ENCODE measurements at regions not wholly inside any gene's neighbourhood (a gene's known extent, or its start where the extent isn't known, plus 50 kb on each side); places are given as distances from the start of the nearest gene placed in this dataset.
A peak's percentile ranks its signal among the peaks of the same experiment; 100 is the strongest.

DNA sequence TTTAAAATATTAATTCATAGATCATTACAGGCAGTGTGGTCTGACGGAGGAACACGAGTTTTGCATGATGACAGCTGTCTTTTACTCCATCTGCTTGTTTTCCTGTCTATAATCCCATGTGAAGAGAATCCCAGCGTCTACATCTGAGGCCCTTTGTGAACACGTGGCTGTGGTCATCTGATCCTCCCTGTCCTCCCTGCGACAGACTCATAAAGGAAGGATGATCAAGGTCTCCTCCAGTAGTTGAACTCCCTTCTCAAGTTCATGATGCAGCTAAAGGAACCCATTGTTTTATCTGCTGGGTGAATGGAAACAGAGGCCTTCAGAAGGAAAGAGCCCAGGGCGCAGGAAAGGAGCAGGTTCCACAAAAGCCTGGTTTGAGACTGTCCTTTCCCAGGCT, 435.8 kb upstream of the JARID2 start:
- DNase-seq (ENCODE audit: low read depth), result no peak

DNA sequence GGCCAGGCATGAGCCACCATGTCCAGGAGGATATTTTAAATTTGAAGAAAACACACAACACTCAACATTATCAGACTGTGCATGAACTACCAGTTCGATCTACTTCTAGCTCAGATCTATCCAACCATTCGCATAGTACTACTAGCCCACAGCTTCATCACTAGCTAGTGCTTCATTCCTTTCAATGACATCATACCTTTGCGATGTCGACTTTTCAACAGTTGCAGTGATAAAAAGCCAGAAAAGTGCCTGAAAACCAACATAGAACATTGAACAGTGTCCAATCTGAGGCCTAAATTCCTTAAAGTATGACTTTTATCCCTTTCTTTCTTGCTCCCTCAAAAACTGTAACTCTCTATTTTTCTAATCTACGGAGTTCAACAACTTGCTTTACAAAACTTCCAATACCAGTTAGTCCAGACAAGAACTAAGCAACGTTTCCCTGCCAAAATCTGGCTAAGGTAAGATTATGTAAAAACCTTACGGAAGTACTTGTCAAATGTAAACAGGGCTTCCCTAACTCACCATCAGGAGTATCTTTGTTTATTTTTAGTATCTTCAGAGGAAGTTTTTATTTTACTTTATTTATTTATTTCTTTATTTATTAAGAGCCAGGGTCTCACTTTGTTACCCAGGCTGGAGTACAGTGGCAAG, 434.0 kb upstream of the JARID2 start:
- DNase-seq (ENCODE audit: low read depth), result peak; percentile 56

DNA sequence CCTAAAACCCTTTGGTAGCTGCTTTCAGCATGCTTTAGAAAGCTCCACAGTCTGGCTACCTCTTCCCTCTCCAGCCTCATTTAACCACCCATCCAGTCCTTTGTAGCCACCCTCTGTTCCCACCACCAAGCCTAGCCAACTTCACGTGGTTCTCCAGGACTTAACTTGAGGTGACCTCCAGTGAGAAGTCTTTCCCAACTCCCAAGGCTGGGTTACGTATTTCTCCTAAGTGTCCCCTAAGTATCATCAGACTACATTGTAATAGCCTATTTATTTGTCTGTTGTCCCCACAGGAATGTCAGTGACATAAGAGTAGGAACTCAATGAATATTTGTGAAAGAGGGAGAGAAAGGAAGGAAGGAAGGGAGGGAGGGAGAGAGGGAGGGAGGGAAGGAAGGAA, 431.9 kb upstream of the JARID2 start:
- DNase-seq (ENCODE audit: low read depth), result peak; percentile 41

DNA sequence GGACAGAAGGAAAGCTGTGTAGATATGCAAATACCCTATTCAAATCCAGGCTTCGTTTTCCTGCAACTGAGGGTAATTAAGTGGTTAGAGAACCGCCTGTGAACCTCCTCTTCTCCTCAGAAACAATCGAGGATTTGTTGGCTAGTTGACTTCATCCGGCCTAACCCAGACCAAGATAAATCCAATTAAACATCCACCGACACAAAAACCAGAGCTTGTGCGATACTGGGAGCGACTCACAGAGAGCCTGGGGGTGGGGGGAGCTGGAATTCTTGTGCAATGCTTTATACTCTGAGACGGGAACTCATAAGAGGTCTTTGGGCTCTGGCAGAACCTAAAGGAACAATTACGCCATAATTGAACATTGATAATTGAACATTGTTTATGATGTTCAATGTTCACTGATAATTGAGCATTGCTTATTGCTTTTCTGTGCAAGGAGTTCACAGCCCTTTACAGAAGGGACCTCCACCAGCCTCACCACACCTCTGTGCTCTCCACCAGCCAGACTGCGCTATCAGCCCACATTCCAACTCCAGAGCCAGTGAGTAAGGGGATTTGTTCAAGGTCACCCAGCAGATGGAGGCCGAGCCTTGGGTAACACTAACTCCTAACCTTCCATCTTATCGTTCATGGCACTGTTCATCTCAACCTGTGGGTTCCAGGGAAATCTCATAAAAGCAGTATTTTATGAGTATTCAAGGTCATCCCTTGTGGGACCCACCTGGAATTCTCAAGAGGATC, 429.6 kb upstream of the JARID2 start:
- DNase-seq (ENCODE audit: low read depth), result no peak

- no peak for DNase-seq (ENCODE audit: low read depth)
Measured at GRCh38 chr6:14817074-14817473, 428.8 kb upstream of the JARID2 start.

GRCh38 chr6:14818422-14818884, 427.4 kb upstream of the JARID2 start:
- no peak for DNase-seq (ENCODE audit: low read depth)

DNA sequence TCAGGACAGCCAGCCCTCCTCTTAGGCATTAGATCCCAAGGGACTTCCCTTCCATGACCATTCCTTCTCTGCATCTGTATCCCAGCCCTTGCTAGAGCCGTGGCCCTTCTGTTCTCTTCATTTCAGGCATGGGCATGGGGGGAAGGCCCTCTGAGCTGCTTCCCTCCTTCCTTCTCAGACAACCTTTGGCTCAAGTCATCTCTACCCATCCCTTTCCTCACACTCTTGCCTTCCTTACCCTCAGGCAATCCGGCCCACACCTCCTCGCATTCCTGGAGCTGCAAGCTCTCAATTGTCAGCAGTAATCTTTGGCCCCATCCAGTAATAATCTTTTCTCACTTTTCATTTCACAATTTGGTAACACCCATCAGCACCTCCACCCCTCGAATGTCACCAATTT, 426.9 kb upstream of the JARID2 start:
- no peak for DNase-seq (ENCODE audit: low read depth)

DNA sequence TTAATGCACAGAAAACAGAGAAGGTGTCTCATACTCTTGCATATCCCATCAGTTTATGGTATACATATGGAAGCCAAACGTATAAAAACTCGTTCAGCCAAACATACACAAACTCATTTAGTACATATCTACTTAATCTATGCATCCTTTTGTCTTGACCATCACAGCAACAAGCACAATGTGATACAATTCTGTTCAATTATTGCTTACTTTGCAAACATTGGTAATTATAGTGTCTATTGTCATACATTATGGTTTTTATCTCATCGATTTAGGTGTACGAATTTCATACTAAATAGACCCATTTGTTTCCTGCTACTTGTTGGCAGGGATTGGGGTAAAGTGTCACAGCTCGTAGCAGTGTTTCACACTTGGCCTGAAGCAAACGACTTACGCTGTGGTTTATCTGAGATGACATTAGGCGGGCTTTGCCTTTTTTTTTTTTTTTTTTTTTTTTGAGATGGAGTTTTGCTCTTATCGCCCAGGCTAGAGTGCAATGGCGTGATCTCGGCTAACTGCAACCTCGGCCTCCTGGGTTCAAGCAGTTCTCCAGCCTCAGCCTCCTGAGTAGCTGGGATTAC, 425.9 kb upstream of the JARID2 start:
- DNase-seq (ENCODE audit: low read depth), result no peak

DNA sequence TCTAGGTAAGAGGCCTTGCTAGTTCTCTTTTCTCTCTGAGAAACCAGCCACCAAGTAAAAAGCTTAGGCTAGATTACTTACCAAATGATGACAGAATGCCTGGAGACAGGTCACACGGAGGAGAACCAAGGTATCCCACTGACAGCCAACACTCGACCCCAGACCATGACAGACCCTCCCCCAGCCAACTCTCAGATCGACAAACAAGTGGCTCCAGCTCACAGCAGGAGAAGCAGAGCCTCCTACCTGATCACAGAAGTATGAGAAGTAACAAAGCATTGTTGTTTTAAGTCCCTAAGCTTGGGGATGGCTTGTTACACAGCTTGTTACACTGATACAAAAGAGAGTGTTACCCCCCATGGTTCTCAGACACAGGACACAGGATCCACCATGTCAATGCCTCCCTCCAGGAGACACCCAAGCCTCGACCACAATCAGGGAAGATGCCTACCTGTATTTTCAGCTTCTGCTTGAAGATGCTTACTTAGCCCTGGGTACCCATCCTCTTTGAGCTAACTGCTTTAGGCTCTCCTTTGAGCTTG, 423.8 kb upstream of the JARID2 start:
- DNase-seq (ENCODE audit: low read depth), result no peak

- DNase-seq (ENCODE audit: low read depth), result peak; percentile 81
Measured at GRCh38 chr6:14822679-14823078, 423.2 kb upstream of the JARID2 start.

DNA sequence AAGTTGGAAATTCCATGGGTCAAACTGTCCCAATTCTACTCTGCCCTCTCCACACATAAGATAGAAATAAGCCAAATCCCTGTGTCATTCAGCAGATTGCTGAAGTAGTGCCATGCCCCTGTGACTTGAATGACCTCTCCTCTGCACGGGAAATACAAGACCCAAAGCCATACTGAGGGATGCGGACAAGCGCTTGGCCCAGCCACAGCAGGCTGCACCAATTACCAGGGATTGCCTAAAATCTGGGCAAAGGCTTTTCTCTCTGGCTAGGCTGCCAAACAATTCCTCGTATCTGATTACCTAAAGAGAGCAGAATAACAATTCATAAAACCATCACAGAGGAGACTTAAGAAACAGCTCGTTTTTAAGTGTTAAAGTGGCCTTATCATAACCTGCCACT, 421.8 kb upstream of the JARID2 start:
- DNase-seq (ENCODE audit: low read depth), result no peak

- DNase-seq (ENCODE audit: low read depth), result no peak
Measured at GRCh38 chr6:14824484-14825275, 421.2 kb upstream of the JARID2 start.

GRCh38 chr6:14826456-14826855, 419.4 kb upstream of the JARID2 start:
- DNase-seq (ENCODE audit: low read depth), result no peak

- DNase-seq (ENCODE audit: low read depth), result no peak
Measured at GRCh38 chr6:14827354-14827753, 418.5 kb upstream of the JARID2 start.

- no peak for DNase-seq (ENCODE audit: low read depth)
Measured at GRCh38 chr6:14828201-14828611, 417.7 kb upstream of the JARID2 start.

DNA sequence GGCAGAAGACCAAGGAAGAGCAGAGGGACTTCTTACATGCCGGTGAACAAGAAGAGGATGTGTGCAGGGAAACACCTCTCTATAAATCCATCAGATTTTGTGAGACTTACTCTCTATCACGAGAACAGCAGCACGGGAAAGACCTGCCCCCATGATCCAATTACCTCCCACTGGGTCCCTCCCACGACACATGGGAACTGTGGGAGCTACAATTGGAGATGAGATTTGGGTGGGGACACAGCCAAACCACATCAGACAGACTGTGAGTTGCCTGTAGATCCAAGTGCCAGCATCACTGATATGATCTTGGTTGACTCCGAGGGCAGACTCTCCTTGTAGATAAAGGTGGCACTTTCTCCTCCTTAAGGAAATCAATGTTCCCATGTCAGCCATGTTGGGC, 414.8 kb upstream of the JARID2 start:
- no peak for DNase-seq (ENCODE audit: low read depth)

DNA sequence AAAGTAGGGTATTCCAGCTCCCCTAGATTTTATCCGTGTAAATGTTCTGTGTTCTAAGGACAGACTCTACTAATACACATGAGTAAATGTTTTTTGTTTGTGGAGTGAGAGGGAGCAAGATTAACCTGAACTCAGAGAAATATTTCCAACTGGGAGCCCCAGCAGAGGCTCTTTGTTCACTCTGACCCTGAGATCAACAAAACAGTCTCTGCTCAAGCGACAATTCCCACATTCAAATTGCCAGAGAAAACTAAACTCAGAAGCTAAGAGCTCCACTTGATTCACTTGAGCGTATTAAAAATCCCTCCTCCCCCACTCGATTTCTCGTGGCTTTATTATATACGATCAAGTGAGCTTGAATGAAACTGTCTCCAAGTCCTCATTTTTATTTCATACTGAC, 413.9 kb upstream of the JARID2 start:
- no peak for DNase-seq (ENCODE audit: low read depth)

- no peak for DNase-seq (ENCODE audit: low read depth)
Measured at GRCh38 chr6:14832427-14832826, 413.4 kb upstream of the JARID2 start.

DNA sequence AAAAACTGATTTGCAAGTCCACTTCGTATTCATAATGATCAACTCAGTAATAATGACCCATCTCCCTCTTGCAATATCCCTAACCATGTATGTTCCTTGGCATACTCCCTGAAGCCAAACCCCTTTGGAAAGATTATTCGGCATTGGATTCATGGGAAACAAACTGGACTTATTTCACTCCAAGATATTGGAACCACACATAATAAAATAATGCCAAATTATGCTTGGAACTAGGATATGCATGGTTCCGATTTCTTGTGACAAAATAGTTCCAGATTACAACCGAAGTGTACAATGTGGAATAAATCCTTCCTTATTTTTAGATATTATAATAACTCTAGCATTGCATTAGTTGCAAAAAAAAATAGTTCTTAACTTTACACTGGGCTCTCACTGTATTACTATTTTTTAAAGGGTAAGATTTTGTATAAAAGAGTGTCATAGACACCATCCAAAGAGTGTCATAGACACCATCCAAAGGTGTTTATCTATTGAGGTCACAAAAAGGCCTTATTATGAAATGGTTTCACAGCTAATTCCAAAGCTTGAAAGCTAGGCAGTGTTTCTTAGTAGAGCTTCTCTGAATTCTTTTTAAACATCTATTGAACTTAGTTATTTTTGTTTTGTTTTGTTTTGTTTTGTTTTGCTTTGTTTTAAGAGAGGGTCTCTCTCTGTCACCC, 410.9 kb upstream of the JARID2 start:
- no peak for DNase-seq (ENCODE audit: low read depth)

- DNase-seq (ENCODE audit: low read depth), result no peak
Measured at GRCh38 chr6:14837435-14837834, 408.4 kb upstream of the JARID2 start.

GRCh38 chr6:14838133-14838583, 407.7 kb upstream of the JARID2 start:
- no peak for DNase-seq (ENCODE audit: low read depth)

Data from EH (cell line).